H1 (cell line): ENCODE measurements at regions not wholly inside any gene's neighbourhood (a gene's known extent, or its start where the extent isn't known, plus 50 kb on each side); places are given as distances from the start of the nearest gene placed in this dataset.

Source experiments
- ATF2 ChIP-seq: IDR thresholded peaks from 2 replicates; pipeline ENCODE4 v1.6.1; 2012; ENCODE audit warnings: low read length, inconsistent platforms
- ATF3 ChIP-seq: IDR thresholded peaks from 2 replicates; pipeline ENCODE4 v1.6.1; 2011; ENCODE audit warnings: low read depth, mild to moderate bottlenecking, low read length; ENCODE audit not compliant: insufficient read depth
- BACH1 ChIP-seq: IDR thresholded peaks from 2 replicates; pipeline ENCODE4 v1.6.1; 2012; ENCODE audit warnings: low read length, improper control_type of control experiment
- CBX5 ChIP-seq: fragments of 300-800, 300-1000 bp; sonication (generic); IDR thresholded peaks from 2 replicates; pipeline ENCODE4 v1.7.1; 2016; ENCODE audit warnings: antibody characterized with exemption, low read length, low read depth
- CHD7 ChIP-seq: fragments of 300-600 bp; sonication (generic); IDR thresholded peaks from 2 replicates; pipeline ENCODE4 v1.7.1; 2012; ENCODE audit warnings: low read length, moderate library complexity, mild to moderate bottlenecking, inconsistent platforms; ENCODE audit not compliant: insufficient replicate concordance
- CTBP2 ChIP-seq: IDR thresholded peaks from 2 replicates; pipeline ENCODE4 v1.7.0; 2011; ENCODE audit warnings: borderline replicate concordance, mild to moderate bottlenecking, moderate library complexity, mixed read lengths, low read length; ENCODE audit not compliant: insufficient read depth, insufficient read length
- EGR1 ChIP-seq: IDR thresholded peaks from 2 replicates; pipeline ENCODE4 v1.6.1; 2011; ENCODE audit warnings: low read depth, low read length, borderline replicate concordance
- POLR2A ChIP-seq, 2 experiments: IDR thresholded peaks; 1 replicate in 1 of 2; 2 replicates in 1 of 2; pipeline ENCODE4 v1.6.1; 2011; ENCODE audit warnings: low read depth in 2 of 2, low read length in 2 of 2, mild to moderate bottlenecking in 2 of 2; ENCODE audit errors: control extremely low read depth in 1 of 2
- TAF7 ChIP-seq: optimal IDR thresholded peaks from 2 replicates; pipeline ENCODE3; 2011; ENCODE audit warnings: low read depth, mild to moderate bottlenecking, inconsistent platforms, low read length, moderate library complexity, borderline replicate concordance
- TBP ChIP-seq: IDR thresholded peaks from 2 replicates; pipeline ENCODE4 v1.6.1; 2011; ENCODE audit warnings: low read depth, low read length, improper control_type of control experiment
- YY1 ChIP-seq: IDR thresholded peaks from 2 replicates; pipeline ENCODE4 v1.6.1; 2011; ENCODE audit warnings: low read depth, mild to moderate bottlenecking, low read length

- TF ChIP-seq CHD7 = no peak
- TF ChIP-seq ATF3 = no peak
- TF ChIP-seq POLR2A (IDR thresholded peaks at IDR 0.05; ENCODE audit: control extremely low read depth in 1 of 2, low read depth in 2 of 2, low read length in 2 of 2) = no peak
- no peak for TF ChIP-seq CBX5
- TF ChIP-seq TAF7 = no peak
- TF ChIP-seq EGR1 = no peak
- no peak for TF ChIP-seq YY1
- no peak for TF ChIP-seq TBP
- no peak for TF ChIP-seq ATF2
- no peak for TF ChIP-seq CTBP2
- no peak for TF ChIP-seq BACH1
These were observed 100.5 kb upstream of the PCDH18 start (continued) for GRCh38 chr4:137632842-137633241.
